NT2/D1 (cell line): ENCODE measurements at regions not wholly inside any gene's neighbourhood (a gene's known extent, or its start where the extent isn't known, plus 50 kb on each side); places are given as distances from the start of the nearest gene placed in this dataset.

Experiments
- DNase-seq: peaks from one replicate; pipeline ENCODE4 v3.0.0-alpha.2; 2011; ENCODE audit warnings: low read depth, low spot score
- H3K27me3 ChIP-seq: 2 replicates; pipeline ENCODE4 v1.6.0; 2011; ENCODE audit warnings: mild to moderate bottlenecking; ENCODE audit not compliant: insufficient read length, insufficient read depth
- H3K36me3 ChIP-seq: 2 replicates; pipeline ENCODE4 v1.6.1; 2011; ENCODE audit warnings: mild to moderate bottlenecking, low read length, mixed read lengths; ENCODE audit not compliant: insufficient read depth, insufficient read length
- H3K4me1 ChIP-seq: 2 replicates; pipeline ENCODE4 v1.5.1; 2011; ENCODE audit not compliant: insufficient read depth, insufficient read length
- H3K4me3 ChIP-seq: 2 replicates; pipeline ENCODE4 v1.5.1; 2011; ENCODE audit warnings: low read depth; ENCODE audit not compliant: insufficient read length
- H3K9ac ChIP-seq: 2 replicates; pipeline ENCODE4 v1.6.0; 2011; ENCODE audit warnings: low read depth; ENCODE audit not compliant: insufficient read length
- H3K9me3 ChIP-seq: 2 replicates; pipeline ENCODE4 v1.5.1; 2011; ENCODE audit warnings: mild to moderate bottlenecking, low read length; ENCODE audit not compliant: insufficient read depth
- SUZ12 ChIP-seq: IDR thresholded peaks from 2 replicates; pipeline ENCODE4 v1.6.1; 2011; ENCODE audit not compliant: insufficient read length, insufficient read depth; ENCODE audit errors: extremely low read depth
- YY1 ChIP-seq: IDR thresholded peaks from 2 replicates; pipeline ENCODE4 v1.6.1; 2011; ENCODE audit not compliant: insufficient read length, insufficient read depth
- ZNF274 ChIP-seq: IDR thresholded peaks from 2 replicates; pipeline ENCODE4 v1.6.1; 2011; ENCODE audit warnings: mild to moderate bottlenecking, low read depth, low read length

GRCh38 chr3:10707400-10708215, 108.4 kb upstream of the SLC6A11 start:
- TF ChIP-seq ZNF274 = no peak
- no peak for TF ChIP-seq SUZ12
- no peak for TF ChIP-seq YY1
- Histone ChIP-seq H3K9ac (peak overlapping the region; percentile 52), H3K4me1 (peaks cover 8% of the 10 kb centered on the region), H3K4me3 (peak overlapping the region; percentile 50), H3K27me3 (peaks cover 48% of the 10 kb centered on the region), H3K9me3 (no peaks in the 10 kb centered on the region), H3K36me3 (no peaks in the 10 kb centered on the region)
- DNase-seq = no peak

- Histone ChIP-seq H3K4me1 (peaks cover 8% of the 10 kb centered on the region), H3K9me3 (no peaks in the 10 kb centered on the region), H3K9ac (peak overlapping the region; percentile 7), H3K36me3 (no peaks in the 10 kb centered on the region), H3K4me3 (no peak overlapping the region), H3K27me3 (peaks cover 48% of the 10 kb centered on the region)
- DNase-seq = no peak
- TF ChIP-seq YY1 (no peak), SUZ12 (no peak), ZNF274 (no peak)
Measured at GRCh38 chr3:10708216-10708893, 107.7 kb upstream of the SLC6A11 start.

DNA sequence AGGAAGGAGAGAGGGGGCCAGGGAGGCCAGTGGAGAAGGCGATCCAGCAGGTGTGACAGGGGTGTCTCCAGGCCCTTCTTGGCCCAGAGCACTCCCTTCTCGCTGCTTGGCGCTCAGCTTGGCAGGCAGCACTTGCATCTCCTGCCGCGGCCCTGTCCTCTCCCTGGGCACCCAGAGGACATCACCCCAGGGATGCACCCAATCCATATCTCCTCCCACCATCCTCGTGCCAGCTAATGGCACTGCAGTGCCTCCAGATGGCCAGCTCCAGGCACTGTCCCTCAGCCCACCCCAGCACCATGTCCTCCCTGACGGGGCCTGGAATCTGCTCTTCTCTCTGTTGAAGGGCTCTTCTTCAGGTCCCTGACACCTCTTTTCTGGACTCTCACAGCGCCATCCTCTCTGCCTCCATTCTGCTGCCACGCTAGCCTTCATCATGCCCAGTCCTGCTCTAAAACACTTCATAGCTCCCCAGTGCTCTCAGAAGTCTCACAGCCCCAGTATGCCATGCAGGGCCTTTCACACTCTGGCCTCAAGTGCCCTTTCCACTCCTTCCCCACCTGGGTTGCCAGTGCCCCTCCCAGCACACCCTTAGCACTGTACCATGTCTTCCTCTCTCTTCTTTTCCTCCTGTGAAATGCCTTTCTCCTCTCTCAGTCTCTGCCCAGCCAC, 106.8 kb upstream of the SLC6A11 start:
- DNase-seq = no peak
- TF ChIP-seq ZNF274 (no peak), SUZ12 (no peak), YY1 (no peak)
- Histone ChIP-seq H3K9ac (no peak overlapping the region), H3K27me3 (peaks cover 48% of the 10 kb centered on the region), H3K4me3 (no peak overlapping the region), H3K36me3 (no peaks in the 10 kb centered on the region), H3K9me3 (no peaks in the 10 kb centered on the region), H3K4me1 (peaks cover 8% of the 10 kb centered on the region)

DNA sequence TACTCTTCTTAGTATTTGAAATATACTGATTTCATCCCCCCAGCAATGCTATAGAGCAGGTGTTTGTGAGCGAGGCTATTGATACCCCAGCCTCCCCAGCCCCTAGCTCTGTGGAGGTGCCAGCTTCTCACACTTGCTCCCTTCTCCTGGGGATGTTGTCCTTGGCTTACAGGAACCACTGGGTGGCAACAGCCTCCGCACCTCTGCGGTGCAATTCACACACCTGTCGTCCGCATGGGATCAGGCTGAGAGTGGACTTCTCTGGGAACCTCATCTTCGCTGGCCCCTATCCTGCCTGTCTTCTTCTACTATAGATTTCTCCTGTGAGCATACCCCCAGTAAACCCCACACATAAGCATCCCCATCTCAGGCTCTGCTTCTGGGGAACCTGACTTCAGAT, 103.9 kb upstream of the SLC6A11 start:
- TF ChIP-seq SUZ12 (no peak), ZNF274 (no peak), YY1 (no peak)
- Histone ChIP-seq H3K4me3 (no peak overlapping the region), H3K4me1 (peaks cover 3% of the 10 kb centered on the region), H3K9ac (no peak overlapping the region), H3K9me3 (peaks cover 12% of the 10 kb centered on the region; the same call in 1 of the 2 replicates), H3K36me3 (no peaks in the 10 kb centered on the region), H3K27me3 (peaks cover 35% of the 10 kb centered on the region)
- DNase-seq = no peak

DNA sequence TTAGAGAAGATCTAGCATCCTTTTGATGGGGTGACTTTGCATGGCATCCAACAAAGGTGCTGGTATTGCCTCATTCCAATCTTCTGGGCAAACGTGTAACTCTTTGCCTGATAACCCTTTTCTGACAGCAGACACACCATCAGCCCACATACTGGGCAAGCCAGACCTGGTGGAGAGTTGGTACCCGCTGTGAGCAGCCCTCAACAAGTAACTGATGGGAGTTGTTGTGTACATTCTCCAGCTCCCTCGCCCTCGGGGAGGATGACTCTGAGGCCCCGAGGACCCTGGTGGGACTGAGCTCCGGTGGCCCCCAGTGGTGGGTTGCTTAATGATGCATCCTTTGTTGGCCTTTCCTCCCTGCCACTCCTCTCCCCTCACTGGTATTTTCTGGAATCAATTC, 102.4 kb upstream of the SLC6A11 start:
- no peak overlapping the region for H3K9ac ChIP-seq
- H3K36me3 ChIP-seq = no peaks in the 10 kb centered on the region
- no peak for TF ChIP-seq YY1
- TF ChIP-seq ZNF274 = no peak
- no peak for TF ChIP-seq SUZ12
- no peaks in the 10 kb centered on the region for H3K4me1 ChIP-seq
- H3K27me3 ChIP-seq = peaks cover 24% of the 10 kb centered on the region
- DNase-seq = no peak
- H3K9me3 ChIP-seq = peaks cover 12% of the 10 kb centered on the region; the same call in 1 of the 2 replicates
- H3K4me3 ChIP-seq = no peak overlapping the region

DNA sequence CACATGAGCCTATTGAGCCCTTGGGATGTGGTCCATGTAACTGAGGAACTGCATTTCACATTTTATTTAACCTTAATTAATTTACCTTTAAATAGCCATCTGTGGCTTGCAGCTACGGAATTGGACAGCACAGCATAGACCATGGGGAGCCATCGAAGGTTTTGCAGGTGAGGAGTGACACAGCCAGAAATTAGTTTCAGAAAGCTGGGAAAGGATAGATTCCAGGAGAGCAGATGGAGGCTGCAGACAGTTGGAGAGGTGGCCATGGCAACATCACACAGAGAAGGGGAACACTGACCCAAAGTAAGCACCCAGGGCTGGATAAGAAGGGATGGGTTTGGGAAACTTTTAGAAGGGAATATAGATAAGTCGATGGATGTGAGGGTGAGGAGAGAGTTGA, 100.1 kb upstream of the SLC6A11 start:
- TF ChIP-seq ZNF274 (no peak), YY1 (no peak), SUZ12 (no peak)
- Histone ChIP-seq H3K4me3 (no peak overlapping the region), H3K9ac (no peak overlapping the region), H3K9me3 (peaks cover 12% of the 10 kb centered on the region; the same call in 1 of the 2 replicates), H3K27me3 (peaks cover 2% of the 10 kb centered on the region), H3K4me1 (no peaks in the 10 kb centered on the region), H3K36me3 (no peaks in the 10 kb centered on the region)
- no peak for DNase-seq

DNA sequence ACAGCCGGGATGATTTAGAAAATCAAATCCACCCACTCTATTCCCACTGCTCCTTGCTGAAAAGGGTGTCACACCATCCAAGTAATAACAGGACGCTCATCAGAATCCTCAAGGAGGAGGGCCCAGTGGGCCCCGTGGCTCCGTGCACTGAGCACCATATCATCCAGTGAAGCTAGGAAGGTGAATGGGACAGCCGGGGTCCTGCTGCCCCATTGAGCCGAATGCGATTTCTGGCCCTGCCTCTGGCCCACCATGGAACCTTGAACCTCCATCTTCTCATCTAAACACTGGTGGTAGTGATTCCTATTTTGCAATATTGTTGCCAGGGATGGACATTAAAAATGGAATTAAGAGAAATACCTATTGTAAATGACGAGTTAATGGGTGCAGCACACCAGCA, 99.1 kb upstream of the SLC6A11 start:
- no peak overlapping the region for H3K9ac ChIP-seq
- no peaks in the 10 kb centered on the region for H3K36me3 ChIP-seq
- TF ChIP-seq YY1 (no peak), ZNF274 (no peak), SUZ12 (no peak)
- H3K9me3 ChIP-seq = peaks cover 12% of the 10 kb centered on the region; the same call in 1 of the 2 replicates
- H3K4me1 ChIP-seq = no peaks in the 10 kb centered on the region
- no peak overlapping the region for H3K4me3 ChIP-seq
- no peaks in the 10 kb centered on the region for H3K27me3 ChIP-seq
- no peak for DNase-seq

GRCh38 chr3:10717756-10718155, 98.3 kb upstream of the SLC6A11 start:
- TF ChIP-seq ZNF274 (no peak), SUZ12 (no peak), YY1 (no peak)
- Histone ChIP-seq H3K36me3 (no peaks in the 10 kb centered on the region), H3K4me1 (peaks cover 2% of the 10 kb centered on the region), H3K9me3 (peaks cover 12% of the 10 kb centered on the region; the same call in 1 of the 2 replicates), H3K9ac (no peak overlapping the region), H3K27me3 (no peaks in the 10 kb centered on the region), H3K4me3 (no peak overlapping the region)
- DNase-seq = no peak
